WERI-Rb-1 (cell line): ENCODE measurements at regions not wholly inside any gene's neighbourhood (a gene's known extent, or its start where the extent isn't known, plus 50 kb on each side); places are given as distances from the start of the nearest gene placed in this dataset.
A peak's percentile ranks its signal among the peaks of the same experiment; 100 is the strongest.

ENCODE experiments used
- DNase-seq: peaks from one replicate; pipeline ENCODE4 v3.0.0-alpha.2; 2020
- H3K27ac ChIP-seq: fragments of 250-450 bp; sonication (Bioruptor Pico); 2 replicates; pipeline ENCODE4 v1.5.1; 2020; ENCODE audit warnings: mild to moderate bottlenecking, moderate library complexity
- H3K27me3 ChIP-seq: fragments of 250-450 bp; sonication (Bioruptor Pico); 2 replicates; pipeline ENCODE4 v1.5.1; 2021; ENCODE audit warnings: mild to moderate bottlenecking, low read depth, moderate library complexity; ENCODE audit not compliant: insufficient read depth, severe bottlenecking
- H3K36me3 ChIP-seq: fragments of 250-450 bp; sonication (Bioruptor Pico); 2 replicates; pipeline ENCODE4 v1.5.1; 2020; ENCODE audit warnings: mild to moderate bottlenecking, moderate library complexity
- H3K4me3 ChIP-seq: 2 replicates; pipeline ENCODE4 v1.5.1; 2011; ENCODE audit warnings: low read depth, mild to moderate bottlenecking, control low read depth, low read length
- H3K9me3 ChIP-seq: fragments of 250-450 bp; sonication (Bioruptor Pico); 2 replicates; pipeline ENCODE4 v1.5.1; 2021; ENCODE audit warnings: mild to moderate bottlenecking, moderate library complexity; ENCODE audit not compliant: severe bottlenecking
- TF ChIP-seq, protein P1 (sequence below): IDR thresholded peaks from 2 replicates; pipeline ENCODE4 v1.5.1; 2011; ENCODE audit warnings: low read depth, mild to moderate bottlenecking, control low read depth, inconsistent platforms, low read length

DNA sequence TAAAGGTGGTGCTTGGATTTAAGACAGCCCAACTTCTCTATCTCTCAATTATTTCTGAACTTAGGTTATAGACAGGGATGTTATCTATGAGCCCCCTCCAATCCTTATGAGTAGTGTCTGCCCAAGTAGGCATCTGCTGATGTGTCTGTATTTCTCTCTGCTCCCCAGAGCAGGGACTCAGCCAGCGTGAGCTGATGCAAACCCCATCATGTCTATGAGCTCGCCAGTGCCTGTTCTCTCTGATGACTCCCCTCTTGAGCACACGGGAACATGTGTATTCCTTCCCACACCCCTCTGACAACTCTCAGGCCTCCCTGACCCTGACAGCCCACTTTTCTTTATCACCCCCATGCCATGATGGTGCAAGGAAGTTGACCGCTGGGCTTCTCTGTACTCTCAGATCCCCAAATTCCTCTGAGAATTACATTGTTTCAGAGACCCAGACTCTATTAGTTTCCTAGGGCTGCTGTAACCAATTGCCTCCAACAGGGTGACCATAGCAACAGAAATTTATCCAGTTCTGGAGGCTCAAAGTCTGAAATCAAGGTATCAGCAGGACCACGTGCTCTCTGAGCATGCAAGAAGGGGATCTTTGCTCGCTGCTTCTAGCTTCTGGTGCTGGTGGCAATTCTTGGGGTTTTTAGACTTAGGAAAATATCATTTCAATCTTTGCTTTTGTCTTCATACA, 73.5 kb upstream of the ST8SIA2 start:
- H3K9me3 ChIP-seq, result no peaks in the 10 kb centered on the region
- TF ChIP-seq, protein P1, sequence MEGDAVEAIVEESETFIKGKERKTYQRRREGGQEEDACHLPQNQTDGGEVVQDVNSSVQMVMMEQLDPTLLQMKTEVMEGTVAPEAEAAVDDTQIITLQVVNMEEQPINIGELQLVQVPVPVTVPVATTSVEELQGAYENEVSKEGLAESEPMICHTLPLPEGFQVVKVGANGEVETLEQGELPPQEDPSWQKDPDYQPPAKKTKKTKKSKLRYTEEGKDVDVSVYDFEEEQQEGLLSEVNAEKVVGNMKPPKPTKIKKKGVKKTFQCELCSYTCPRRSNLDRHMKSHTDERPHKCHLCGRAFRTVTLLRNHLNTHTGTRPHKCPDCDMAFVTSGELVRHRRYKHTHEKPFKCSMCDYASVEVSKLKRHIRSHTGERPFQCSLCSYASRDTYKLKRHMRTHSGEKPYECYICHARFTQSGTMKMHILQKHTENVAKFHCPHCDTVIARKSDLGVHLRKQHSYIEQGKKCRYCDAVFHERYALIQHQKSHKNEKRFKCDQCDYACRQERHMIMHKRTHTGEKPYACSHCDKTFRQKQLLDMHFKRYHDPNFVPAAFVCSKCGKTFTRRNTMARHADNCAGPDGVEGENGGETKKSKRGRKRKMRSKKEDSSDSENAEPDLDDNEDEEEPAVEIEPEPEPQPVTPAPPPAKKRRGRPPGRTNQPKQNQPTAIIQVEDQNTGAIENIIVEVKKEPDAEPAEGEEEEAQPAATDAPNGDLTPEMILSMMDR, result no peak
- H3K27me3 ChIP-seq, result no peaks in the 10 kb centered on the region
- no peak for DNase-seq
- H3K36me3 ChIP-seq, result no peaks in the 10 kb centered on the region
- no peak overlapping the region for H3K4me3 ChIP-seq
- H3K27ac ChIP-seq, result no peak overlapping the region

DNA sequence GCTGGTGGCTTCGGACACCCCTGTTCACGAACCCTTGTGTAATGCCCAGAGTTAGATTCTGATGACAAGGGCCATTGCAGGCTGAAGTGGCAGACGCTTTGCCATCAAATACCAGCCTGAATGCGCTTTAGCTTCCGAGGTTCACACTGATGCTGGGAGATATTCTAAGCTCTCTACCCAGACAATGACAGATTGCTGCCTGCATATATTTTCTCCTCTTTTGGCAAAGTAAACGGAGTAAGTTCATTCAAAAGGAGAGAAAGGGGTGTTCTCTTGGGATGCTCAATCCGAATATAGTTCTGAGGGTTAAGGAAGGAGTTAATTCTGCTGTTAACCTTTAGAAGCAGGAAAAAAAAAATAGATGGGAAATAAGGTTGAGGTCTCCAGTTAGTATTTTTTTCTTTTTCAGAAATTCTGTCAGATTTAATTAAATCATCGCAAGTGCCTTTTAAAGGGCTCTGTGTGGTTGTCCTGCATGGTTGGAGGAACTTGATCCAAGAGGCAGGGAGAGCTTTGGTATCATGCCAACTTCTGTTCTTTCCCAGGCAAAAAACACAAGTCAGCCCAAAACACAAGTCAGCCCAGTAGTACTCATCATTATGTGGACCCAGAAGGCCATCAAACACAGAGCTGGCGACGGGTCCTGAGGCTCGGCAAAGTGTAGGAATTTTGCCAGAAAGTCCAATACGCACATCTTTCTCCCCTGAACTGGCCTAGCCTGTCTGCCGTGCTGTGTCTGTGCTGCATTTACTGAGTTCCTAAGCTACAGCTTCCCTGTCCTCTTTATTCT, 70.9 kb upstream of the ST8SIA2 start:
- no peak for DNase-seq
- no peaks in the 10 kb centered on the region for H3K27me3 ChIP-seq
- no peak overlapping the region for H3K4me3 ChIP-seq
- TF ChIP-seq, protein P1, result no peak
- H3K27ac ChIP-seq, result no peak overlapping the region
- no peaks in the 10 kb centered on the region for H3K9me3 ChIP-seq
- H3K36me3 ChIP-seq, result no peaks in the 10 kb centered on the region

DNA sequence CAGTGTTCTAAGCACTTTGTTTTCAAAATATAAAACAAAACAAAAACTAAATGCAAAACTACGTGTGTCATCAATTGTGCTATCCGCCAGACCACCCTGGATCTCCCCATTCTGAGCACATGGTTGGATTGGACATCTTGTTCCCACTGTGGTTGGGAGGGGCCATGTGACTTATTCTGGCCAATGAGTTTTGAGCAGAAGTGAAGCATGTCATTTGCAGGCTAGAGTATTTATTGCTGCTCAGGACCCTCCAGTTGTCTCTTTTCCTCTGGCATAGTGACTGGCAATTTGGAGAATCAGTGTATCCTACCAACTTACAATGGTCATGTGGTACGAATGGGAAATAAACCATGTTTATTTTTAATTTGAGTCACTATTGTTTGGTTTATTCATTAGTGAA, 70.2 kb upstream of the ST8SIA2 start:
- TF ChIP-seq, protein P1, result no peak
- Histone ChIP-seq H3K4me3 (no peak overlapping the region), H3K36me3 (no peaks in the 10 kb centered on the region), H3K27ac (no peak overlapping the region), H3K9me3 (no peaks in the 10 kb centered on the region), H3K27me3 (no peaks in the 10 kb centered on the region)
- DNase-seq, result no peak

DNA sequence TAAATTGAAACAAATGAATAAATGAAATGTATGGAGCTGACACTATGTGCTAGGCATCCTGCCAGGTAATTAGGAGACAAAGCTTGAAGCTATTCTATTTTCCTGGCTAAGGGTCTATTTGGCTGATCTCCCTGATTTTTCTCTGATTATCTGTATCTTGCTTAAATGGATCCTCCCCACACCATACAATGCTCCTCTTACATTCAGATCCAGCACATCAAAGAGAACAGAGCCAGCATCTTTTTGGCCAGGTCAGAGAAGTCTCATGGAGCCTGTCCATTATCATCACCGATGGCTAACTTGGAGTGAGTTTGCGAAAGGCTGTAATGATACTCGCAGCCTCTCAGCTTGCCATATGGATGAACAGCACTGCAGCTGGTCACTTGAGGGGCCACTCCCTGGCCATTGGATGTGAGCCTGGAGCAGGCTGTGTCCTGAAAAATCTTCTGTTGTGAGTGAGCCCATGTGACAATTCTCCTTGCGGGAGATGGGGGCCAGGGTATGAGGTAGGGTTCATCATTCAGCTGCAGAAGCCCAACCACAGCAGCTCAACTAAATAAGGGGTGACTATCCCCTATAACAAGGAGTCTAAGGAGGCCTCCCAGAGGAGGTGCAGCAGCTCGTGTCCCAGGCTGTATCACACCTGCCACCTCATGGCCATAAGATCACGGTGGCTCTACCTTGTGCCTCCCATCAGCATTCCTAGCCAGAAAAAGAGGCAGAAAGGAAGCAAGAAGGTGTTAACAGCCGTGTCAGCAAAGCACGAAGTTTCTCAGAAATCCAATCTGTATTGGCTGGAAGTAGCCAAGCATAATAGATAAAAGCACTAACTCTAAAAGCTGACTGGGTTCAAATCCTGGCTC, 69.3 kb upstream of the ST8SIA2 start:
- Histone ChIP-seq H3K9me3 (no peaks in the 10 kb centered on the region), H3K27ac (no peak overlapping the region), H3K36me3 (no peaks in the 10 kb centered on the region), H3K4me3 (no peak overlapping the region), H3K27me3 (no peaks in the 10 kb centered on the region)
- no peak for DNase-seq
- TF ChIP-seq, protein P1, result 0 out of 2 replicates have a peak, but pooled peaks have one; percentile 0

DNA sequence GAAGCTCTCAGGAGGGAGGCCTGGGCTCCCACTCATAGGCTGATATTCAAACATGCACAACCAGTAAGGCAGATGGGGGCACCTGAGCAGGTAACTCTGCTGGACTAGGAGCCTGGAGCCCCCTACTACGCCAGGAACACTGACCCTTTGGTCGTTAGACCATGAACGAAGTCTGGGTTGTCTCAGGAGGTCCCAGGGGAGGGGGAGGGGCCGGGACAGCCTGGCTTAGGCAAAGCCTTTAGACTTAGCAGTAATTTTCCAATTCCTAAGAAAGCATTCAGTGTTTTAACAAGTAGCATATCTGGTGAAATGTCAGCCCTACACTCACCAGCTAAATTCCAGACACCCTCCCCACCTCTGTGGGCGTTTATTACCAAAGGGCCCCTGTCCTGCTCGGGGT, 67.4 kb upstream of the ST8SIA2 start:
- Histone ChIP-seq H3K4me3 (no peak overlapping the region), H3K27ac (peak overlapping the region; percentile 81), H3K27me3 (no peaks in the 10 kb centered on the region), H3K9me3 (no peaks in the 10 kb centered on the region), H3K36me3 (no peaks in the 10 kb centered on the region)
- DNase-seq, result peak; percentile 68
- TF ChIP-seq, protein P1, result no peak
